WTC11 (cell line): ENCODE measurements at regions not wholly inside any gene's neighbourhood (a gene's known extent, or its start where the extent isn't known, plus 50 kb on each side); places are given as distances from the start of the nearest gene placed in this dataset.

Source experiments
- ATAC-seq: fragments of 200-7000 bp; cut with Tn5 transposase; 2 replicates; pipeline ENCODE4 v1.10.0; 2021; ENCODE audit warnings: mild to moderate bottlenecking, moderate library complexity
- CTCF ChIA-PET: fragments of 300-600 bp; sonication (Branson Sonifier 250); formaldehyde crosslinking; loops from one replicate; lab custom pipeline; 2021; ENCODE audit warnings: antibody characterized with exemption; lab: Charles Lee
- POLR2A ChIA-PET: fragments of 350-600 bp; sonication (Branson Sonifier 250); formaldehyde crosslinking; loops from one replicate; lab custom pipeline; 2021; ENCODE audit warnings: antibody characterized with exemption; lab: Charles Lee
- DNase-seq: peaks from one replicate; pipeline ENCODE4 v3.0.0; 2021; ENCODE audit warnings: low spot score
- H3K27ac Mint-ChIP-seq: 2 replicates; pipeline ENCODE4 v1.8.0; 2021; ENCODE audit warnings: mixed read lengths
- H3K27me3 Mint-ChIP-seq: 2 replicates; pipeline ENCODE4 v1.8.0; 2021; ENCODE audit warnings: low read depth, mild to moderate bottlenecking, moderate library complexity, mixed read lengths
- H3K36me3 Mint-ChIP-seq: 2 replicates; pipeline ENCODE4 v1.8.0; 2021; ENCODE audit warnings: mixed read lengths
- H3K4me1 Mint-ChIP-seq: 2 replicates; pipeline ENCODE4 v1.8.0; 2022; ENCODE audit warnings: mixed read lengths
- H3K4me3 Mint-ChIP-seq: 2 replicates; pipeline ENCODE4 v1.8.0; 2021; ENCODE audit warnings: mild to moderate bottlenecking, moderate library complexity, mixed read lengths
- H3K9me3 Mint-ChIP-seq: 2 replicates; pipeline ENCODE4 v1.8.0; 2021; ENCODE audit warnings: mixed read lengths
- ELF4 ChIP-seq: sonication (generic); formaldehyde crosslinking; IDR thresholded peaks from 2 replicates; pipeline ENCODE4 v1.8.1; 2022; ENCODE audit warnings: low read depth, mild to moderate bottlenecking, moderate library complexity, missing genetic modification reagents
- FOXP1 ChIP-seq: sonication (generic); formaldehyde crosslinking; IDR thresholded peaks from 2 replicates; pipeline ENCODE4 v1.8.0; 2022; ENCODE audit warnings: missing genetic modification reagents, mild to moderate bottlenecking, moderate library complexity, borderline replicate concordance
- GRHL2 ChIP-seq: fragments of 250-450 bp; sonication (Bioruptor Pico); IDR thresholded peaks from 2 replicates; pipeline ENCODE4 v1.8.0; 2022; ENCODE audit warnings: mild to moderate bottlenecking, moderate library complexity; ENCODE audit not compliant: insufficient replicate concordance, severe bottlenecking
- IRF2 ChIP-seq: sonication (generic); formaldehyde crosslinking; IDR thresholded peaks from 2 replicates; pipeline ENCODE4 v1.8.0; 2022; ENCODE audit warnings: low read depth, missing genetic modification reagents, borderline replicate concordance
- JAZF1 ChIP-seq: fragments of 250-450 bp; sonication (Bioruptor Pico); IDR thresholded peaks from 2 replicates; pipeline ENCODE4 v1.9.0; 2021; ENCODE audit warnings: moderate library complexity, mild to moderate bottlenecking, inconsistent platforms
- JUN ChIP-seq: sonication (generic); formaldehyde crosslinking; IDR thresholded peaks from 2 replicates; pipeline ENCODE4 v1.8.0; 2023; ENCODE audit warnings: mild to moderate bottlenecking, missing genetic modification reagents
- NR1H2 ChIP-seq: sonication (generic); formaldehyde crosslinking; IDR thresholded peaks from 2 replicates; pipeline ENCODE4 v1.9.0; 2021; ENCODE audit warnings: mild to moderate bottlenecking, moderate library complexity, missing genetic modification reagents
- OVOL2 ChIP-seq: fragments of 250-450 bp; sonication (Bioruptor Pico); IDR thresholded peaks from 2 replicates; pipeline ENCODE4 v1.9.0; 2021; ENCODE audit warnings: mild to moderate bottlenecking, borderline replicate concordance
- PRRX2 ChIP-seq: fragments of 250-450 bp; sonication (Bioruptor Pico); IDR thresholded peaks from 2 replicates; pipeline ENCODE4 v1.8.0; 2021; ENCODE audit warnings: mild to moderate bottlenecking
- RELA ChIP-seq: sonication (generic); formaldehyde crosslinking; IDR thresholded peaks from 2 replicates; pipeline ENCODE4 v1.8.1; 2022; ENCODE audit warnings: missing genetic modification reagents, mild to moderate bottlenecking, borderline replicate concordance
- ZBTB21 ChIP-seq: sonication (generic); formaldehyde crosslinking; IDR thresholded peaks from 2 replicates; pipeline ENCODE4 v1.8.1; 2023; ENCODE audit warnings: mild to moderate bottlenecking, missing genetic modification reagents, borderline replicate concordance
- ZNF121 ChIP-seq: sonication (generic); formaldehyde crosslinking; IDR thresholded peaks from 2 replicates; pipeline ENCODE4 v1.8.0; 2023; ENCODE audit warnings: missing genetic modification reagents
- ZNF138 ChIP-seq: sonication (generic); formaldehyde crosslinking; conservative IDR thresholded peaks from 2 replicates; pipeline ENCODE4 v1.8.1; 2022; ENCODE audit warnings: mild to moderate bottlenecking, moderate library complexity, missing genetic modification reagents
- ZNF671 ChIP-seq: fragments of 250-450 bp; sonication (Bioruptor Pico); IDR thresholded peaks from 2 replicates; pipeline ENCODE4 v1.8.0; 2021; ENCODE audit warnings: mild to moderate bottlenecking
- TF ChIP-seq, protein P1 (sequence below): fragments of 250-450 bp; sonication (Bioruptor Pico); IDR thresholded peaks from 2 replicates; pipeline ENCODE4 v2.1.2; 2022; ENCODE audit warnings: mild to moderate bottlenecking, moderate library complexity
- TF ChIP-seq, protein P2 (sequence below): fragments of 250-450 bp; sonication (Bioruptor Pico); IDR thresholded peaks from 2 replicates; pipeline ENCODE4 v1.9.0; 2021; ENCODE audit warnings: mild to moderate bottlenecking, borderline replicate concordance
- TF ChIP-seq, protein P3 (sequence below): sonication (generic); formaldehyde crosslinking; IDR thresholded peaks from 2 replicates; pipeline ENCODE4 v1.8.1; 2022; ENCODE audit warnings: low read depth, missing genetic modification reagents, borderline replicate concordance
- TF ChIP-seq, protein P4 (sequence below): fragments of 250-450 bp; sonication (Bioruptor Pico); conservative IDR thresholded peaks from 2 replicates; pipeline ENCODE4 v1.9.0; 2021; ENCODE audit warnings: mild to moderate bottlenecking
- TF ChIP-seq, protein P5 (sequence below): fragments of 250-450 bp; sonication (Bioruptor Pico); IDR thresholded peaks from 2 replicates; pipeline ENCODE4 v1.9.0; 2021; ENCODE audit warnings: moderate library complexity, mild to moderate bottlenecking, inconsistent platforms, borderline replicate concordance

DNA sequence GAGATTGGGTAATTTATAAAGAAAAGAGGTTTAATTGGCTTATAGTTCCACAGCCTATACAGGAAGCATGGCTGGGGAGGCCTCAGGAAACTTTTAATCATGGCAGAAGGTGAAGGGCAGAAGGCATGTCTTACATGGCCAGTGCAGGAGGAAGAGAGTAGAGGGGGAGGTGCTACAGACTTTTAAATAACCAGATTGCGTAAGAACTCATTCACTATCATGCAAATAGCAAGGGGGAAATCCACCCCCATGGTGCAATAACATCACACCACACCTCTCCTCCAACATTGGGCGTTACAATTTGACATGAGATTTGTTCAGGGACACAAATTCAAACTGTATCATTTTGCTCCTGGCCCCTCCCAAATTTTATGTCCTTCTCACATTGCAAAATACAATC lies 353.8 kb upstream of the PABPC5 start:
- Mint-ChIP-seq H3K4me1 (no peaks in the 10 kb centered on the region; the same call in 1 of the 2 replicates), H3K4me3 (no peak overlapping the region)
- POLR2A ChIA-PET = no interaction called here

DNA sequence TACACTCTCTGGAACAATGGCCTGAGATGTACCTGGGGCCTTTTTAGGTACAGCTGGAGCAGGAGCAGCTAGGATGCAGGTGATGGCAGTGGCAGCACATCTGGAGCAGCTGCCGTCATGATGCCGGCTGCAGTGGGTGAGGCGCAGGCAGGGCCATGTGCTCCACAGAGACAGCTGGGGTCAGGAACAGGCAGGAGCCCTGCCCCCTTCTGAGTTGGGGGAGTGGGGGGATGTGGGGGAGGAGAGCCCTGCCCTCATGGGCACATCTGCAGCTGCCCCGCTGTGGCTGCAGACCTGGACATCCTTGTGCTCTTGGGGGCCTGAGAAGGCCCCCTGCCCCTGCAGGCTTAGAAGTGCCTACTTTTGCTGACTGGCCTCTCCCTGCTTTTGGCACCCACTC lies 352.8 kb upstream of the PABPC5 start:
- TF ChIP-seq ZNF671 = no peak
- TF ChIP-seq, protein P1, sequence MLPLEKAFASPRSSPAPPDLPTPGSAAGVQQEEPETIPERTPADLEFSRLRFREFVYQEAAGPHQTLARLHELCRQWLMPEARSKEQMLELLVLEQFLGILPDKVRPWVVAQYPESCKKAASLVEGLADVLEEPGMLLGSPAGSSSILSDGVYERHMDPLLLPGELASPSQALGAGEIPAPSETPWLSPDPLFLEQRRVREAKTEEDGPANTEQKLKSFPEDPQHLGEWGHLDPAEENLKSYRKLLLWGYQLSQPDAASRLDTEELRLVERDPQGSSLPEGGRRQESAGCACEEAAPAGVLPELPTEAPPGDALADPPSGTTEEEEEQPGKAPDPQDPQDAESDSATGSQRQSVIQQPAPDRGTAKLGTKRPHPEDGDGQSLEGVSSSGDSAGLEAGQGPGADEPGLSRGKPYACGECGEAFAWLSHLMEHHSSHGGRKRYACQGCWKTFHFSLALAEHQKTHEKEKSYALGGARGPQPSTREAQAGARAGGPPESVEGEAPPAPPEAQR (CRISPR knock-in tag) = no peak
- TF ChIP-seq, protein P2, sequence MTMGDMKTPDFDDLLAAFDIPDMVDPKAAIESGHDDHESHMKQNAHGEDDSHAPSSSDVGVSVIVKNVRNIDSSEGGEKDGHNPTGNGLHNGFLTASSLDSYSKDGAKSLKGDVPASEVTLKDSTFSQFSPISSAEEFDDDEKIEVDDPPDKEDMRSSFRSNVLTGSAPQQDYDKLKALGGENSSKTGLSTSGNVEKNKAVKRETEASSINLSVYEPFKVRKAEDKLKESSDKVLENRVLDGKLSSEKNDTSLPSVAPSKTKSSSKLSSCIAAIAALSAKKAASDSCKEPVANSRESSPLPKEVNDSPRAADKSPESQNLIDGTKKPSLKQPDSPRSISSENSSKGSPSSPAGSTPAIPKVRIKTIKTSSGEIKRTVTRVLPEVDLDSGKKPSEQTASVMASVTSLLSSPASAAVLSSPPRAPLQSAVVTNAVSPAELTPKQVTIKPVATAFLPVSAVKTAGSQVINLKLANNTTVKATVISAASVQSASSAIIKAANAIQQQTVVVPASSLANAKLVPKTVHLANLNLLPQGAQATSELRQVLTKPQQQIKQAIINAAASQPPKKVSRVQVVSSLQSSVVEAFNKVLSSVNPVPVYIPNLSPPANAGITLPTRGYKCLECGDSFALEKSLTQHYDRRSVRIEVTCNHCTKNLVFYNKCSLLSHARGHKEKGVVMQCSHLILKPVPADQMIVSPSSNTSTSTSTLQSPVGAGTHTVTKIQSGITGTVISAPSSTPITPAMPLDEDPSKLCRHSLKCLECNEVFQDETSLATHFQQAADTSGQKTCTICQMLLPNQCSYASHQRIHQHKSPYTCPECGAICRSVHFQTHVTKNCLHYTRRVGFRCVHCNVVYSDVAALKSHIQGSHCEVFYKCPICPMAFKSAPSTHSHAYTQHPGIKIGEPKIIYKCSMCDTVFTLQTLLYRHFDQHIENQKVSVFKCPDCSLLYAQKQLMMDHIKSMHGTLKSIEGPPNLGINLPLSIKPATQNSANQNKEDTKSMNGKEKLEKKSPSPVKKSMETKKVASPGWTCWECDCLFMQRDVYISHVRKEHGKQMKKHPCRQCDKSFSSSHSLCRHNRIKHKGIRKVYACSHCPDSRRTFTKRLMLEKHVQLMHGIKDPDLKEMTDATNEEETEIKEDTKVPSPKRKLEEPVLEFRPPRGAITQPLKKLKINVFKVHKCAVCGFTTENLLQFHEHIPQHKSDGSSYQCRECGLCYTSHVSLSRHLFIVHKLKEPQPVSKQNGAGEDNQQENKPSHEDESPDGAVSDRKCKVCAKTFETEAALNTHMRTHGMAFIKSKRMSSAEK (CRISPR knock-in tag) = no peak
- TF ChIP-seq, protein P3, sequence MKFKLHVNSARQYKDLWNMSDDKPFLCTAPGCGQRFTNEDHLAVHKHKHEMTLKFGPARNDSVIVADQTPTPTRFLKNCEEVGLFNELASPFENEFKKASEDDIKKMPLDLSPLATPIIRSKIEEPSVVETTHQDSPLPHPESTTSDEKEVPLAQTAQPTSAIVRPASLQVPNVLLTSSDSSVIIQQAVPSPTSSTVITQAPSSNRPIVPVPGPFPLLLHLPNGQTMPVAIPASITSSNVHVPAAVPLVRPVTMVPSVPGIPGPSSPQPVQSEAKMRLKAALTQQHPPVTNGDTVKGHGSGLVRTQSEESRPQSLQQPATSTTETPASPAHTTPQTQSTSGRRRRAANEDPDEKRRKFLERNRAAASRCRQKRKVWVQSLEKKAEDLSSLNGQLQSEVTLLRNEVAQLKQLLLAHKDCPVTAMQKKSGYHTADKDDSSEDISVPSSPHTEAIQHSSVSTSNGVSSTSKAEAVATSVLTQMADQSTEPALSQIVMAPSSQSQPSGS = no peak
- TF ChIP-seq ZNF138 = no peak
- TF ChIP-seq FOXP1 (CRISPR knock-in tag) = no peak
- TF ChIP-seq PRRX2 (CRISPR knock-in tag) = no peak
- TF ChIP-seq, protein P4, sequence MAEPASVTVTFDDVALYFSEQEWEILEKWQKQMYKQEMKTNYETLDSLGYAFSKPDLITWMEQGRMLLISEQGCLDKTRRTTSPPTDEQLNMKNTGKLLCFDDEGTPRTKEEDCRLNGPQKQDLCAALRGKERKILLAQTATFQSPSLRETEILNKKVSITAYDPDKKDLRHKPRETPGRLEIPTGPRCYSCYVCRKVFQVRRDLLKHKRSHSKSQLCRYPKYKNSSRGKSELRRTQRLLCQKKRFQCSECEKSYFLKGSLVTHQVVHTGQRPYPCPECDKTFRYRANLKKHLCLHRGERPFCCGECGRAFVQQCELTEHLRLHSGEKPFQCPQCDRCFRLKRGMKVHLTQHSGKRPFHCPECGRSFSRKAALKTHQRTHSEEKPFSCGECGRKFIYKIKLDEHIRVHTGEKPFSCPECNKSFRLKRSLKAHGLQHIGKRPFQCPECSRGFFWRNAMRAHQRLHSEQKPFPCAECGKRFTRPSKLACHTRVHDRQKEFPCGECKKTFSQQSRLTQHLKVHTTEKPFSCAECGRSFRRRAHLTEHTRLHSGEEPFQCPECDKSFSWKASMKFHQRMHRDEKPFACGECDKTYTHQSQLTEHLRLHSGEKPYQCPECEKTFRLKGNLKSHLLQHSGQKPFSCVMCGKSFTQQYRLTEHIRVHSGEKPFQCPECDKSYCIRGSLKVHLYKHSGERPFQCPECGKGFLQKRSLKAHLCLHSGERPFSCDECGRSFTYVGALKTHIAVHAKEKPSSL (CRISPR knock-in tag) = no peak
- TF ChIP-seq IRF2 = no peak
- no peak for TF ChIP-seq RELA (CRISPR knock-in tag)
- no peak for TF ChIP-seq JAZF1
- TF ChIP-seq NR1H2 (CRISPR knock-in tag) = no peak
- TF ChIP-seq ELF4 = no peak
- TF ChIP-seq ZNF121 (CRISPR knock-in tag) = no peak
- no peak for TF ChIP-seq ZBTB21 (CRISPR knock-in tag)
- no peak for DNase-seq
- Mint-ChIP-seq H3K4me3 (no peak overlapping the region), H3K27ac (no peak overlapping the region), H3K9me3 (peaks cover 9% of the 10 kb centered on the region; the same call in 1 of the 2 replicates), H3K27me3 (no peaks in the 10 kb centered on the region), H3K4me1 (no peaks in the 10 kb centered on the region; the same call in 1 of the 2 replicates), H3K36me3 (peaks cover 11% of the 10 kb centered on the region)
- ATAC-seq = no peak
- ChIA-PET CTCF (no interaction called here), POLR2A (no interaction called here)

More for the DNA sequence above, 353.8 kb upstream of the PABPC5 start:
- CTCF ChIA-PET = no interaction called here
- Mint-ChIP-seq H3K9me3 (peaks cover 9% of the 10 kb centered on the region; the same call in 1 of the 2 replicates), H3K27ac (no peak overlapping the region), H3K36me3 (peaks cover 11% of the 10 kb centered on the region), H3K27me3 (no peaks in the 10 kb centered on the region)
- TF ChIP-seq ZNF121 (CRISPR knock-in tag) (no peak), OVOL2 (CRISPR knock-in tag) (no peak), ZBTB21 (CRISPR knock-in tag) (no peak), GRHL2 (no peak), JUN (CRISPR knock-in tag) (no peak)
- TF ChIP-seq, protein P3 = no peak
- TF ChIP-seq, protein P5, sequence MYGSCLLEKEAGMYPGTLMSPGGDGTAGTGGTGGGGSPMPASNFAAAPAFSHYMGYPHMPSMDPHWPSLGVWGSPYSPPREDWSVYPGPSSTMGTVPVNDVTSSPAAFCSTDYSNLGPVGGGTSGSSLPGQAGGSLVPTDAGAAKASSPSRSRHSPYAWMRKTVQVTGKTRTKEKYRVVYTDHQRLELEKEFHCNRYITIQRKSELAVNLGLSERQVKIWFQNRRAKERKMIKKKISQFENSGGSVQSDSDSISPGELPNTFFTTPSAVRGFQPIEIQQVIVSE (CRISPR knock-in tag) = no peak
- no peak for ATAC-seq
- no peak for DNase-seq
